ENCODE measurements at regions not wholly inside any gene's neighbourhood (a gene's known extent, or its start where the extent isn't known, plus 50 kb on each side); places are given as distances from the start of the nearest gene placed in this dataset.

GRCh38 chr6:66054967-66055366 is 347.9 kb upstream of the EYS start:
- ATAC-seq (ENCODE audit: low FRiP score) (no peak), DNase-seq (ENCODE audit: low spot score) (no peak)
- TF ChIP-seq CTCF (IDR thresholded peaks at IDR 0.05): no peak

- TF ChIP-seq CTCF (IDR thresholded peaks at IDR 0.05): no peak
- DNase-seq (ENCODE audit: low spot score): no peak
- ATAC-seq (ENCODE audit: low FRiP score): no peak
These were observed 344.8 kb upstream of the EYS start for GRCh38 chr6:66051812-66052211.

DNA sequence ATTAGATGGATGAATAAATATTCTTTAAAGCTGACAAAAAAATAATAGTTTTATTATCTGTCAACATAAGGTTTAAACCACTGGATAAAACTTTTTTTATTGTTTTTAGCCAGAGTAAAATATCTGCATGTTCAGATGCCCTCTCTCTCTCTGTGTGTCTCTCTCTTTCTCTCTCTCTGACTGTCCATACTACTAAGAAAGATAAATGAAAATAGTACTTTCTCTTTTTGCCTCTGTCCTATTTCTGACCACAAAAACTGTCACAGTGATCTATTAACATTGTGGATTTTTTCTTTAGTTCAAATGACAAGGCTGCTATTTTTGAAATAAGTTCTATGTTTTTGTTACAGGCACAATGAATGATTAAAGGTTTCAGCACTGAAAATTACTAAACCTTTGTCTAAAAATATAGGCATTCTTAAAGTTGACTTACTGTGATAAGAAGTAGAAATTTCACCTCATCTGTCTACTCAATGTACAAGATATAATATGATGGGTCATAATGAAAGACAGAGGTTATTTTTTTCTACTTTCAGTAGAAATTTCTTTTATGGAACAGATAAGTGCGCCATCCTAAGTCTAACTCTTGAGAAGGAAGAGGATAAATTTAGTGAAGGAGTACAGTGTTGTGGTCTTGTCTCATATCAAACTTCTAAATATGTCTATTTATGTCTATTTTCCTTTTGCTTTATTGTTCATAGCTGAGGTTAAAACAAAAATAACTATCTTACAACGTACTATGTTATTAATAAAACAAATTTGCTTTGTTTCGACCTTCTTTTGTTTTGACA is 341.9 kb upstream of the EYS start:
- ATAC-seq (ENCODE audit: low FRiP score): no peak
- no peak for TF ChIP-seq CTCF (IDR thresholded peaks at IDR 0.05)

GRCh38 chr6:66032626-66033025 is 325.6 kb upstream of the EYS start:
- ATAC-seq (ENCODE audit: low FRiP score): no peak
- no peak for TF ChIP-seq CTCF (IDR thresholded peaks at IDR 0.05)
- no peak for DNase-seq (ENCODE audit: low spot score)

More for the DNA sequence above, 341.9 kb upstream of the EYS start:
- no peak for DNase-seq (ENCODE audit: low spot score)

DNA sequence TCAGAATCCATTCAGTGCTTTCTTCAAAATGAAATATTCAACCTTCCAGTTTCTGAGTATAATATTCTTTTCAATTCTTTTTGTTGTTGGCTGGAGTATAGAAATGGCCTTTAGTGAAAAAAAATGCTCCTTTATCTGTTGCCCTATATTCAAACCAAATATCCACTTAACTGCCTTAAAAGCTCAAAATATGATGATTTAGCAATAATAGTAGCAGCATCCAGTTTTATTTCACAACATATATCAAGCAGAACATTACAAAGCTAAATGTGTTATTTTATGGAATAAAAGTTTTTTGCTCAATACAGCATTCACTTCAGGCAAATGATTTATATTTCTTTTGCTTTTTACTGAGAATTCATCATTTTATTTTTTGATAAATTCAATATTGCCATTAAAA is 322.4 kb upstream of the EYS start:
- no peak for ATAC-seq (ENCODE audit: low FRiP score)
- no peak for DNase-seq (ENCODE audit: low spot score)
- TF ChIP-seq CTCF (IDR thresholded peaks at IDR 0.05): no peak

DNA sequence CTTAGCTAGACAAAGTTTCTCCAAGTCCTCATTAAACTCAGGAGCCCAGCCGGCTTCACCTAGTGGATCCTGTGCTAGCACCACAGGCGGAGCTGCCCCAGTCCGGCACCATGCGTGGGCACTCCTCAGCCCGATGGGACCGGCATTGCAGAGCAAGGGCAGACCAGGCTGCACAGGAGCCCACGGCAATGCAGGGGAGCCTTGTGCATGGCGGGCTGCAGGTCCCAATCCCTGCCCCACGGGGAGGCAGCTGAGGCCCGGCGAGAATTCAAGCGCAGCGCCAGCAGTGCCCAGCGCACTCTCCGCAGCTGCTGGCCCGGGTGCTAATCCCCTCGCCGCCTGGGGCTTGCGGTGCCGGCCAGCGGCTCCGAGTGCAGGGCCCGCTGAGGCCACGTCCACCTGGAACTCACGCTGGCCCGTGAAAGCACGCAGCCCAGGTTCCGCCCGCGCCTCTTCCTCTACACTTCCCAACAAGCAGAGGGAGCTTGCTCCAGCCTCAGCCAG is 292.3 kb upstream of the EYS start:
- TF ChIP-seq CTCF (IDR thresholded peaks at IDR 0.05): no peak
- ATAC-seq (ENCODE audit: low FRiP score) (no peak), DNase-seq (ENCODE audit: low spot score) (no peak)

- DNase-seq (ENCODE audit: low spot score) (no peak), ATAC-seq (ENCODE audit: low FRiP score) (no peak)
- TF ChIP-seq CTCF (IDR thresholded peaks at IDR 0.05): no peak
These were observed 291.5 kb upstream of the EYS start for GRCh38 chr6:65998544-65998943.
